Activated CD4-positive, alpha-beta T cell treated with anti-CD3 and anti-CD28 coated beads for 48 hours (primary cell): ENCODE measurements at regions not wholly inside any gene's neighbourhood (a gene's known extent, or its start where the extent isn't known, plus 50 kb on each side); places are given as distances from the start of the nearest gene placed in this dataset.
"Not testable (repeated sequence)": the region's sequence is repeated elsewhere in the genome, so short reads cannot be mapped to it uniquely, and the experiment has no call there.

Experiments
- DNase-seq: peaks from one replicate; pipeline ENCODE4 v3.0.0-alpha.2; 2020

DNA sequence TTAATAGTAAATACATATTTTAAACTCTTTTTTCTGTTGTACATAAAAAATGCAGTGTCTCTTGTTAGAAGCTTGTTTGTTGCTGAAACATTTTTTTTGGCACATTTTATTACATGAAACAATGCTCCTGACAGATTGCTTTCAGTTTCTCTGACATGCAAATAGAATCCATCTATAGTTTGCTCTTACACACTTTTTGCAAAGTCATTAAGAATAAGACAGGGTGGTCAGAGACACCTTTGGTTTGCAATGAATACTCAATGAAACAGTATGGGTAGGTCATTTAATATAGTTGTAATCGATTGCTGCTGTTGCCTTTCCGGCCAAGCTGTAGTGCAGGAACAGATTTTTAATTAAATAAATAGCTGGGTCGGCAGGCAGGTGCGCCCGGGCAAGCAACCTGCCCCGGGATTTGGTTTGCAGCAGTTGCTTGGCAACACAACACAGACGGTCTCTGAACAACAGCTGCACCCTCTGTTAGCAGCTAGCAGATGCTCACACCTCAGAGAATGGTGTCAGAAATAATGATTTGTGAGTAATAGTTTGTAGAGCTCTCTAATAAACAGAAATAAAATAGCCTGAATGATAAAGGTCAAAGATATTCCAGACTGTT lies 115.7 kb upstream of the CACNA2D1 start:
- no peak for DNase-seq

DNA sequence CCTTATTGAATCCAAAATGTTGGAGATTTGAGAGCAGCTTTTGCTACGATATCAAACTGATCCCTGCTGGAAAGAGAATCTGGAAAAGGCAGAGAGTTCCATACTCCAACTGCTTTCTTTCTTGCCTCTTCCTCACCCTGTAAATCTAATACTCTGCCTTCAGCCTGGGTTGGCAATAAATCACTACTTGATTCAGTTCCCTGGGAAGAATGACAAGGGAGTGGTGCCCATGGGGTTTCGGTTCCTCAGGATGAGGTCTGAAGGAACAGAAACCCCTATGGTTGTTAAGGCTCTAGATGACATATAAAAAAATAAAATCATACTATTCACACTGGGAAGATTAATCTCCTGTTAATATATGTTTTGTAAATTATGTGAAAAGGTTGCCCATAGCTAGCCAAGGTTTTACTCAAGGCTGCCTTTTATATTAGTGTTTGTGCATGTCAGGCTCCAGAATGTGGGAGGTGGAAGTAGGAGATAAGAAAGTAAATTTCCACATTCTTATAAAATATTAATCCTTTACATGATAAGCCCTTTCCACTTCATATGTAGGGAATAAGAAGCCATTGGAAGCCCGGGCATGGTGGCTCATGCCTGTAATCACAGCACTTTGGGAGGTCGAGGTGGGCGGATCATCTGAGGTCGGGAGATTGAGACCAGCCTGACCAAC lies 106.2 kb upstream of the CACNA2D1 start:
- no peak for DNase-seq

DNA sequence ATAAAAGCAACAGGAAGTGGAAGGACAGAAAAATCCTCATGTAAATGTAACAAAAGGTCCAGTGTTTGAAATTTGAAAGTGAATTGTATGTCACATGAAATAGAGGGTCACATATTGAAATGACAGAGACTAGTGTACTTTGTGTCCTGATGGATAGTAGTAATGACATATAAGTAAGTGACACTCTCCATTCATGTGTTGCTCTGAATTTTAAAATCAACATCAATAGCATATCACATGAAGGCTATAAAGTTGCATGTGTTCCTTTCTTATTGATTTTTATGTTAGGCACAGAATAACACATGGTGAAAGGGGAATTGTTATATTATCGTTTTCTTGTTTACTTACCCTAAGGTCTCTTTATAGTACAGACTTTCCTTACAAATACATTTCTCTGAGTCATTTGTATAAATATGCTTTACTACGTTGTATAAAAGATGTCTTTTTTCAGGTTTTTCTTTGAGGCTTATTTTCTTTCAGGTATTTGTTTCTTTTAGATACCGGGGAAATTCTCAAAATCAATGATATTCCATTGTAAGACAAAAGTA lies 104.6 kb upstream of the CACNA2D1 start:
- no peak for DNase-seq

DNA sequence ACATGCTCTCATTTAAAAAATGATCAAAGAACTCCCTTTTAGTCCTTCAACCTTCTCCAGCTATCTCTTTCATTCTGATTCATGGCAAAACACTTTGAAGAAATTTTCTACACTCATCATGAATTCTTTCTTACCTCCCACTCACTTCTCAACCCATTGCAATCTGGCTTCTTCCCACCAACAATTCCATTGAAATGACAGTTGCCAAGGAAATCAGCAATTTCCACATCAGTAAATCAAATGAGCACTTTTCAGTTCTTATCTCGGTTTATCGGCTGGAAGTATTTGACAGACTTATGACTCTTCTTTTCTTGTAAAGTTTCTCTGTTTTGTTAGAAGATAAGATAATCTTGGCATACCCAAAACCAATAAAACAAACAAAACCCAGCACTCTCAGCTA lies 99.1 kb upstream of the CACNA2D1 start:
- no peak for DNase-seq

DNA sequence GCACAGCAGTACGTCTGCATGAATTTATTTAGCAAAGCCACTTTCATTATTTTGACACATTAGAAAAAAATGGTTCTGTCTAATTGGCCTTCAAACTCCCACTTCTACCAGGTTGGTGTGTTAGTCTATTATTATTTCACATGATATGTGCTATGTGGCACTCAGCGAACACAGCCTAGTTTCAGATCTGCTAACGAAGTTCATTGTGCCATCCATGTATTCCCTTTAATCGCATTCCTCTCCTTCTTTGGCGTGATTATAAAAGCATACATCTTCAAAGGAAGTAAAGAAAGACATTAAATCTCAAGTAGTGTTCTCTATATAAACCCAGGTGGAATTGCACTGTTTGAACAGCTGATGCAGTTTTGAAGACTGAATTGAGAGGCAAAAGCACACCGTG lies 96.4 kb upstream of the CACNA2D1 start:
- no peak for DNase-seq

DNA sequence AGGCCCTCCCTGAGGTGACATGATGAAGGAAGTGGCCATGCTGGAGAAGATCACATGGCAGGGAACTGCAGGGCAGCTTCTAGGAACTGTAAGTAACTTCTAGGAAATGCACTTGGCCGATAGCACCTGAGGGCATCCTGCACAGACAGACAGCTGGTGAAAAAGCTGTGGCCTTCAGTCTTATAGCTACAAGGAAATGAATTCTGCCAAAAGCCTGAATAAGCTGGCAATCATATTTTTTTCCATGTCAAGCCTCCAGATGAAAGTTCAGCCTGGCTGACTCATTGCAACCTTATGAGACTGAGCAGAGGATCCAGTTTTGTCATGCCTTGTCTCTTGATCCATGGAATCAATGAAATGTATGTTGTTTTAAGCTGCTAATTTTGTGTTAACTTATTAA lies 91.1 kb upstream of the CACNA2D1 start:
- no peak for DNase-seq

DNA sequence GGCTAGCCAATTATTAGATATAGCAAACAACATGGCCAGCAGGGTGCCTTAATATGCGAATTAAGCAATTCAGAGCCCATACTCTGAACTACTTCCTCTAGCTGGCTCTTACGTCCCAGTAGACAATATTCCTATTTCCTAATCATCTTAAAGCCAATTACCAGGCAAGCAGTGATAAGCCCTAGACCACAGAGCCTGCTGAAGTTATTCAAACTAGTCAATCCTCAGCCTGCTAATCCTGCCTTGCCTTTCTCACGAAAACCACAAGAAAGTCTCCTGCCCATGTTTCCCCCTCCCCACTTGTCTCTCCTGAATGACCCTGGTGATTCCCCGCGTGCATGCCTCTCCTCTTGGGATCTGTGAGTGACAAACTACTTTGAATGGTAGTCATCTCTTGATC lies 86.8 kb upstream of the CACNA2D1 start:
- no peak for DNase-seq

DNA sequence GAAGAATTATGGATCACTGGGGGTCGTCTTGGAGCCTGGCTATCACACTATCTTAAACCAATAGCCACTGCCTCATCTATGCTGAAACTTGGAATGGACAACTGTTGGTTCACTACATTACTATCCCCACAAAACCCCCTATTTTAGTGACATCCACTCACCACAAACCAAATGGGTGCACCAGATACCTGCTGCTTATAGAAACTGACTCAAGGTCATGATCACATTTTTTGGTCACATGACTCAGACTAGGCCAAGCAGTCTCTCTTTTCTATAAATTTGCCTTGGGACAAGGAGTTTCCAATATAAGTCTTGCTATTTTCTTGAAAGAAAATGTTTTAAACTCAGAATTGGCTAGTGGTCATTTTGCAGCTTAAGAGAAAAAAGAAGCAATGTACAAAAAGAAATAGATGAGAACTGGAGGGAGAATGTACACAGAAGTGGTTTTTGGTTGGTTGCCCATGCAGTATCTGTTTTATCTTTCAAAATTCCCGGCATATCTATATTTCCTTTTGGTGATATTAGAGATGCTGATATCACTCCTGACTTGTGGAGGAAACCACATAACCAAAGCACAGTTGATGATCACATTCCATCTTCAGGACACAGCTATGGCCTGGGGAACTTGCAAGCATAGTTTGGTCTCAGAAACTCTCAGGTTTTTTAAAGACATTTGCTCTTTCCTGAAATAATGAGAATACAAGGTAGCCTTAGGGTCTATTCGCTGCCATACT lies 85.2 kb upstream of the CACNA2D1 start:
- DNase-seq = no peak

DNA sequence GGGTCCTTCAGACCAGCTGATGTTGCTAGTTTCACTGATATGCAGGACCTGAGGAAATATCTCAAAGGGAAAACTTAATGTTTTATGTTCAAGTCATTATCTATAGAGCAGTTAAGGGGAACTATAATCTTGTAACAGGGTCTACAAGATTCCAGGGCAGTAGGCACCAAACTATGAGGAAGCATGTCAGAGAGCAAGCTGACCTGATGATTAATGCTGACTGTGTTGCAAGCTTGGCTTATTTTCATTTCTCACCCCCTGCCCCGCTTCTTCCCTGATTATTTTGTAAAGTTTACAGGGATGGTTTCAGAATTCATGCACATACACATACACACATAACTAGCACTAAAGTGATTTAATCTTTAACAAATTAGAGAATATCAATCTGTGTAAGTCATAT lies 84.3 kb upstream of the CACNA2D1 start:
- no peak for DNase-seq

DNA sequence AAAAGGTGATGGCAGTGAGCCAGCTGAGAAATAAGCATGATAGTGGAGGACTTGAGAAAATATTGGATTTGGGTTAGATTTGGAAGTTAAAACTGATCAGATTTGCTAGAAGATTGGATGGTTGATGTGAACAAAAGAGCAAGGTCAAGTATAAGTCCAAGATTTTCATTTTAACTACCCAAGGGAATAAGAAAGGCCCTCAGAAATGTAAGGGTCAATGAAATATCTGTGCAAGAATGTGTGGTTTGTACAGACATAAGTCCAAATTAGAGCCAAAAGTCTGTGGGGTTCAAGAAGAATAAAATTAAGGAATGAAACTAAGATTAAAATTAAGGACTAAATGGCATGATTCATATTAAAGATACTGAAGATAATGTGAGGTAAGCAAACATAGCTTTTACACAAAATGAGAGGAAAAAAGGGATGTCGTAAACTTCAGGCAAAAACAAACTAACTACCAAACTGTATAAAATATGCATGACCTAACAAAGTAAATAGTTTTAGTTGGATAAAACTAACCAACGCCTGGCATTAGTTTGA lies 78.4 kb upstream of the CACNA2D1 start:
- no peak for DNase-seq

DNA sequence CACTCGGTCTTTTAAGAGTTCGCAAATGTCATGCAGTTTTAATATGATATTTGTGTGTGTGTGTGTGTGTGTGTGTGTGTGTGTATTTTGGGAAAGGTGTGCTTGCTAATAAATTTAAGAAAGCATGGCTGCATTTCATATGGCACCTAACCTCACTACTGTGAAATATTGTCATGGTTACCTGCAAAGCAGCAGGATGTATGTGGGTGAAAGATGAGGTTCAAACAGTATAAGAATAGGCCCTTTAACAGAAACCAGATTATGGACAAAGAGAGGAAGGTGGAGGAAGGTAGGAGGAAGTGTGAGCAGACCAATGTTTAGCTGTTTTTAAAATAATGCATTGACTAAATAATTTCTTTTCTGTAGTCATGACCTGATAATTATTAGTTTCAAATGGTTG lies 73.5 kb upstream of the CACNA2D1 start:
- DNase-seq = no peak

DNA sequence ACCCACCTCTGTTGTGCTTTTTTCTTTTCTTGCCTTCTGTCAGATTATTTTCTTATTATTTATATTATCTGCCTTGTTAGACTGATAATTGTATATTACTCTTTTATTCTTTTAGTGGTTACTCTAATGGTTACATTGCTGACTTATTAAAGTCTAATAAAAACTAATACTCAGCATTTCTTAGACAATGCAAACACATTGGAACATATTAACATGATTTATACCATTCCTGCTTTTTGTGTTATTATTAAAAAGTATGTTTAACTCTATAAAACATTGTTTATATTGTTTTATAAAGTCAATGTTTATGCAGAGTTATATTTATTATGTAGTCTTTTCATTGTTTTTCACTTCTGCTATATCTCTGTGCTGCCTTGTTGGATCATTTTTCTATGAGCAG lies 68.0 kb upstream of the CACNA2D1 start:
- no peak for DNase-seq

DNA sequence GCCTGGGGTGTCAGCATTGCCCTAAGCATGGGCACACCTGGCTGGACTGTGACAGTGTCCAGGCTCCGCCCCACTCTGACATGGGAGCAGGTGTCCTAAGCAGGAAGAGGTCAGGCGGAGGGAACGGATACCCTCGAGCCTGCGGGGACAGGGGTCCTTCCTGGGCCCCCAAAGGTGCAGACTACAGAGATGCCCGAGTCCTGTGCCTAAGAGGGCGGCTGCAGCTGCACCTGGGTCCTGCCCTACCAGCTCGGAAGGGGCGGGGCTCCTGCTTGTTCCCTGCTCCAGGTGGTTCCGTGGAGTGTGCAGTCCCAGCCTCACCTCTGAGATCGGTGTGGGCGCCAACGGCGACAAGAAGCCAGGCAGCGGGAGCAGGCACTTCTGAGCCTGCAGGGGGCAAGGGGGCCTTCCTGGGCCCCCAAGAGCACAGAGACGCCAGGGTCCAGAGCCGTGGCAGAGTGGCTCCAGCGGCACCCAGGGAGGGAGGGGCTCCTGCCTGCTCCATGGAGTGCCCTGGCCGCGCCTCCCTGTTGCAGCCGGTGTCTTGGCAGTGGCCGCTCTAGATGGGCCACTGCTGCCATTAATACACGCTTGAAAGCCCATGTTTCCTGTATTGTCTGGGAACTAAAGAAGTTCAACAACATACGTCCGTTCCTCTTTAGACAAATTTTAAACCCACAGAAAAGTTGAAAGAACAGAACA lies 64.5 kb upstream of the CACNA2D1 start:
- no peak for DNase-seq

DNA sequence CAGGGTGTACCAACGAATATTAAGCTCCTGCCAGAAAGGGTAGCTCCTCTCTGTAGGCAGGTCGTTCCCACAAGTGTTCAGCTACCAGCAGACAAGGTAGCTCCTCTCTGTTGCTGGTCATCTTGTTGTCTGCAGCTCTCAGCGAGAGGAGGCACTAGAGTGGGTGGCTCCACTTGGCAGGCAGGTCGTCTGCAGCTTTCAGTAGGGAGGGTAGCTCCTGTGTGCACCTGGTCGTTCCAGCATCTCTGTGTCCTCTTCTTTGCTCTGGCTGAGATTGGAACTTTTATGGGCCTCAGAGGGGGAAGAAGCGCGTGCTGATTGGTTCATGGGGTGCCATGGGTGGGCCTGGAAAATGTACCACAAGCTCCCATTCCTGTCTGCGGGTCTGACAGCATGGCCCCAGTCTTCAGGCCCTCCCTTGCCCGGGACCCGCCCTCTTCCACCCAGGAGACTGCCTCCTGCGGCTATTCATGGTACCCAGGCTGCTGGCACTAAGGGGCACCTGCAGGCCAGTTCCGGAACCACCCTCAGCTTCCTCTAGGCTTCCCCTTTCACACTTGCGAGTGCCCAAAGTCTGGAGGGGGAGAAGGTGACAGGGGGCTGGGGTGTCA lies 63.9 kb upstream of the CACNA2D1 start:
- DNase-seq = no peak

DNA sequence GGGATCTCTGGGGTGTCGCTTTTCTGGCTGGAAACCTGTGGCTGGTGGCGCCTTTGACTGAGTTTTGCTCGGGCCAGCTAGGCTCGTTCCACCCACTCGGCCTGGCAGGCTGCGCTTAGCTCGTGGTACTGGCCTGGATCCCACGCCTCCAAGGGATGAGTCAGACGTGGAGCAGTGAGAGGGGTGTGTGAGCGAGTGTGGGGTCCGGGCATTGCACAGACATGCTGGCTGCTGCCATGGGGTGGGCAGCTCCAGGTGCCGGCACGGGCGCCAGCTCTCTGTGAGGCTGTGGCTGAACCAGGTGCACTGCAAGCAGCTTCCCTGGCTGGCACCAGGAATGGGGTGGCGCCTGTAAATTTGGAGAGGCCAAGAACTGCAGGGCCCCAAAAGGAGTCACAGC lies 63.1 kb upstream of the CACNA2D1 start:
- no peak for DNase-seq

DNA sequence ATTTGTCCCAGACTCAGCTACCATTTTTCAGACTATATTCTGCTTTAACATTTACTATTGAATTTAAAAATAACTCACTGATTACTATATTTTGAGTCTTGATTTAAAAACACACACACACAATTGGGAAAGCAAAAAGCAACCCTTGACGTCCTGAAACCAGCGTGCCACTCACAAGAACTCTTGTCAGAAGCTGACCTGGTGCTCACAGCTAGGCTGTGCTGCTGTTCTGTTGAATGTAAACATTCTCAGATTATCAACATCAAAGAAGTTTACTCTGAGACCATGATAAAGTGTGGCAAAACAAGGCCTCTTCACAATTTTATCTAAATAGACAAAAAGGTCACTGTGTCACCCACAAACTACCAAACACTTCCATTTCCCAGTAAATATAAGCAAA lies 62.6 kb upstream of the CACNA2D1 start:
- no peak for DNase-seq

DNA sequence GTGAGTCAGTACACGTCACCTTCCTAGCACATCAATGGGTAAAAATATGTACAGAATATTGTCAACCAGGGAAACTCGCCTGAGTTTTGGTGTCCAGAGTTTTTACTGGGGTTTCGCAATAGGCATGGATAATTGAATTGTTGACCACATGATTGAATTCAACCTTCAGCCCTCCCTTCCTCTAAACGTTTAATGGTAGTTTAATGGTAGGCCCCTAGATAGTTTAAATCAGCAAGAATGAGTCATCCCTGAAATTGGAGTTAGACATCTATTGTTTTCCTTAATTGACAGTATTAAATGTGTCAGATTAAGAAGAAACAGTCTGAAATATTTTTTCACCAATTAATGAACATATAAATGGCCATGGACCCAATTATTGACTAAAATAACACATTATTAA lies 57.8 kb upstream of the CACNA2D1 start:
- no peak for DNase-seq

DNA sequence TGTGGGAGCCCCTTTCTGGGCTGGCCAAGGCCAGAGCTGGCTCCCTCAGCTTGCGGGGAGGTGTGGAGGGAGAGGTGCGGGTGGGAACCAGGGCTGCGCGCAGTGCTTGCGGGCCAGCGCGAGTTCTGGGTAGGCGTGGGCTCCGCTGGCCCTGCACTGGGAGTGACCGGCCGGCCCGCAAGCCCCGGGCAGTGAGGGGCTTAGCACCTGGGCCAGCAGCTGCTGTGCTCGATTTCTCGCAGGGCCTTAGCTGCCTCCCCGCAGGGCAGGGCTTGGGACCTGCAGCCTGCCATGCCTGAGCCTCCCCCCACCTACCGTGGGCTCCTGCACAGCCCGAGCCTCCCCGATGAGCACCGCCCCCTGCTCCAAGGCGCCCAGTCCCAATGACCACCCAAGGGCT lies 56.0 kb upstream of the CACNA2D1 start:
- DNase-seq = not testable (repeated sequence)

DNA sequence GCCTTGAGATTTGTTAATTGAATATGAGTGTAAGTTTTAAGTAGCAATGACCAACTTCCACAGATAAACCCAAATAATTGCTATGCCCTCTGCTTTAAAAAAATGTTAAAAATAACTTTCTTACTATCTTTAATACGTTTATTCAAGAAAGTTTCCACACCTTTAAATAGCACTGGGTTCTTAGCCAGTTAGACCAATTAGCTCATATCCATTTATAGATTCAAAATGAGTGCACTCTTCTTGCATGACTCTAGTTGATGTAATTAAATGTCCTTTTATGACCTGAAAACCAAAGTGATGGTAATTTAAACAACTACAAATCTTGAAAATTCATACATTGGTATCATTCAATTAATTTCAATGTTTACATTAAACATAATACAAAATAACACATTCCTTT lies 50.8 kb upstream of the CACNA2D1 start:
- DNase-seq = no peak
